ENCODE measurements at regions not wholly inside any gene's neighbourhood (a gene's known extent, or its start where the extent isn't known, plus 50 kb on each side); places are given as distances from the start of the nearest gene placed in this dataset.

DNA sequence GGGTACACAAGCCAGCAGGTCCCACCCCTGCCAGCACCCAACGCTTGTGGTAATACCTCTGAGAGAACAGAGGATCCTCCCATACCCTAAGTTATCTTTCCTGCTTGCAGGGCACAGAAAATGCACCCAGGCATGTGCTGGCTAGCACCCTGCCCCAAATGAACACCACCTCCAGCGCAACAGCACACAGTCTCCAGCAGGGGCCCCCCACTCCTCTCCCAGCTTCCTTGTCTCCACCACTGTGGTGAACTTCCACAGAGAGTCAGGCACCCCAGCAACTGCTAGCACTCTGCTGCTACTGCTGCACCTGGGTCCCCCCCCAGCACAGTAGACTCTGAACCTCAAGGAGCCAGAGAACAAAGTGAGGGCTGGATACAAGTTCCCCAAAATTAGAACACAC is 216.8 kb upstream of the CNTNAP5 start:
- TF ChIP-seq CTCF (IDR thresholded peaks at IDR 0.05; ENCODE audit: low read depth, low read length) (no peak), MAX (IDR thresholded peaks at IDR 0.05; ENCODE audit: low read depth, low read length) (no peak), MYC (IDR thresholded peaks at IDR 0.05; ENCODE audit: low read depth, low read length) (no peak), POLR2A (IDR thresholded peaks at IDR 0.05; ENCODE audit: extremely low read depth, insufficient read length) (no peak)
- no peak for DNase-seq (ENCODE audit: low read depth)
- H3K4me3 ChIP-seq (ENCODE audit: low read depth, low read length), result no peak overlapping the region

GRCh38 chr2:123811846-123812245 is 213.2 kb upstream of the CNTNAP5 start:
- no peak overlapping the region for H3K4me3 ChIP-seq (ENCODE audit: low read depth, low read length)
- TF ChIP-seq MAX (IDR thresholded peaks at IDR 0.05; ENCODE audit: low read depth, low read length), result no peak
- no peak for TF ChIP-seq CTCF (IDR thresholded peaks at IDR 0.05; ENCODE audit: low read depth, low read length)
- TF ChIP-seq MYC (IDR thresholded peaks at IDR 0.05; ENCODE audit: low read depth, low read length), result no peak
- no peak for TF ChIP-seq POLR2A (IDR thresholded peaks at IDR 0.05; ENCODE audit: extremely low read depth, insufficient read length)
- DNase-seq (ENCODE audit: low read depth), result no peak

DNA sequence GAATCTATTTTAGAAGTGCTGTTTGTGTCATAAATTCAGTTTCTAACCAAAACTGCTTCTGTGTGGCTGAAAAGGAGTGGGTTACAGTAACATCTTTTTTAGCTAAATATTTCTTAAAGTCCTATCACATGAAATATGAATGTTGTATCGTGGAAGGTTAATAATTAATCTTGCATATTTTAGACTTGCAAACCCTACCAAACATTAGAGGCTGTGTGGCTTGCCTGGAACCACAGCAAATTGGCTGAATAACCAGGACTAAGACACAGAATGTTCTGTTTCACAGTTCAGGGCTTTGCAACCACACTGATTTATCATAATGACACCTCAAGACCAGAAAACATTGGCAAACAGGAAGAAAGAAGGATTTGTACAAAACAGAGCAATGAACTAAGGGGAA is 208.9 kb upstream of the CNTNAP5 start:
- TF ChIP-seq MYC (IDR thresholded peaks at IDR 0.05; ENCODE audit: low read depth, low read length) (no peak), POLR2A (IDR thresholded peaks at IDR 0.05; ENCODE audit: extremely low read depth, insufficient read length) (no peak)
- no peak overlapping the region for H3K4me3 ChIP-seq (ENCODE audit: low read depth, low read length)
- no peak for DNase-seq (ENCODE audit: low read depth)

GRCh38 chr2:123816928-123817327 is 208.2 kb upstream of the CNTNAP5 start:
- DNase-seq (ENCODE audit: low read depth), result no peak
- TF ChIP-seq POLR2A (IDR thresholded peaks at IDR 0.05; ENCODE audit: extremely low read depth, insufficient read length) (no peak), MAX (IDR thresholded peaks at IDR 0.05; ENCODE audit: low read depth, low read length) (no peak), CTCF (IDR thresholded peaks at IDR 0.05; ENCODE audit: low read depth, low read length) (no peak), MYC (IDR thresholded peaks at IDR 0.05; ENCODE audit: low read depth, low read length) (no peak)
- H3K4me3 ChIP-seq (ENCODE audit: low read depth, low read length), result no peak overlapping the region

GRCh38 chr2:123826729-123827271 is 198.3 kb upstream of the CNTNAP5 start:
- H3K4me3 ChIP-seq (ENCODE audit: low read depth, low read length), result no peak overlapping the region
- TF ChIP-seq CTCF (IDR thresholded peaks at IDR 0.05; ENCODE audit: low read depth, low read length), result no peak
- TF ChIP-seq MYC (IDR thresholded peaks at IDR 0.05; ENCODE audit: low read depth, low read length), result no peak
- TF ChIP-seq MAX (IDR thresholded peaks at IDR 0.05; ENCODE audit: low read depth, low read length), result no peak
- TF ChIP-seq POLR2A (IDR thresholded peaks at IDR 0.05; ENCODE audit: extremely low read depth, insufficient read length), result no peak
- DNase-seq (ENCODE audit: low read depth), result no peak

DNA sequence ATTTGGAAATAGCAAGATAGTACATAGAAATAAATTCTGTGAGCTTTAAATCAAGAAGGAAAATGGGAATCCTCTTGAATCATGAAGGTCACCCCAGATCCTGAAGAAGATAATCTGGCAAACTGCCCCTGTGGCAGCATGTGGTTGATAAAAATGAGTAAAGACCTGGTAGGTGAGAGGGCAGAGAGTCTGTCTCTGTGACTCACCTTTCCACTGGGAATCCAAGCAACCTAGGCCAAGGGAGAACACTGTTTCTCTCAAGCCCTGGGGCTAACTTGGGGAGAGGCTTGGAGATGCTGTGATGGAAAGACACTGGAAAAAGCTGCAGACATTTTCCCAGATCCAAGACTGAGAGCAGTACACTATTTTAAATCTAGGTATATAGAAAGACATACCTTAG is 185.8 kb upstream of the CNTNAP5 start:
- no peak for DNase-seq (ENCODE audit: low read depth)
- H3K4me3 ChIP-seq (ENCODE audit: low read depth, low read length), result no peak overlapping the region
- TF ChIP-seq CTCF (IDR thresholded peaks at IDR 0.05; ENCODE audit: low read depth, low read length) (no peak), POLR2A (IDR thresholded peaks at IDR 0.05; ENCODE audit: extremely low read depth, insufficient read length) (no peak), MYC (IDR thresholded peaks at IDR 0.05; ENCODE audit: low read depth, low read length) (no peak), MAX (IDR thresholded peaks at IDR 0.05; ENCODE audit: low read depth, low read length) (no peak)

Measured in NB4 (cell line).